Testis (tissue), 2 donors: ENCODE measurements at regions not wholly inside any gene's neighbourhood (a gene's known extent, or its start where the extent isn't known, plus 50 kb on each side); places are given as distances from the start of the nearest gene placed in this dataset.

Experiments
- CTCF ChIP-seq, 3 experiments: fragments of 450-650 bp in 2 of 3; fragments of 200-600 bp in 1 of 3; sonication (generic) in 1 of 3; IDR thresholded peaks; one replicate each; pipeline ENCODE4 v1.5.1; 2016 to 2019; ENCODE audit warnings: antibody characterized with exemption in 3 of 3, mild to moderate bottlenecking in 2 of 3, moderate library complexity in 1 of 3
- POLR2A ChIP-seq: fragments of 450-650 bp; IDR thresholded peaks from one replicate; pipeline ENCODE4 v1.6.1; 2017; ENCODE audit warnings: antibody characterized with exemption, mild to moderate bottlenecking, moderate library complexity

- no peak for TF ChIP-seq CTCF (IDR thresholded peaks at IDR 0.05)
- TF ChIP-seq POLR2A: no peak
Observed at GRCh38 chr9:107221321-107221720, 61.8 kb upstream of the RAD23B start.
